IPS-18a (cell line): ENCODE measurements at regions not wholly inside any gene's neighbourhood (a gene's known extent, or its start where the extent isn't known, plus 50 kb on each side); places are given as distances from the start of the nearest gene placed in this dataset.

Experiments
- H3K27ac ChIP-seq: one replicate; pipeline ENCODE4 v1.5.1; 2013; ENCODE audit warnings: low read length
- H3K27me3 ChIP-seq: one replicate; pipeline ENCODE4 v1.6.1; 2013; ENCODE audit warnings: mild to moderate bottlenecking, low read length; ENCODE audit not compliant: control insufficient read depth, insufficient read depth
- H3K36me3 ChIP-seq: one replicate; pipeline ENCODE4 v1.6.1; 2013; ENCODE audit warnings: low read depth, low read length; ENCODE audit not compliant: control insufficient read depth
- H3K4me1 ChIP-seq: one replicate; pipeline ENCODE4 v1.6.1; 2013; ENCODE audit warnings: low read depth, low read length; ENCODE audit not compliant: control insufficient read depth
- H3K4me3 ChIP-seq: one replicate; pipeline ENCODE4 v1.5.1; 2013; ENCODE audit warnings: low read length
- H3K9ac ChIP-seq: one replicate; pipeline ENCODE4 v1.6.1; 2013; ENCODE audit warnings: mild to moderate bottlenecking, low read length, moderate library complexity
- H3K9me3 ChIP-seq: one replicate; pipeline ENCODE4 v1.6.1; 2013; ENCODE audit warnings: low read depth, low read length; ENCODE audit not compliant: control insufficient read depth

DNA sequence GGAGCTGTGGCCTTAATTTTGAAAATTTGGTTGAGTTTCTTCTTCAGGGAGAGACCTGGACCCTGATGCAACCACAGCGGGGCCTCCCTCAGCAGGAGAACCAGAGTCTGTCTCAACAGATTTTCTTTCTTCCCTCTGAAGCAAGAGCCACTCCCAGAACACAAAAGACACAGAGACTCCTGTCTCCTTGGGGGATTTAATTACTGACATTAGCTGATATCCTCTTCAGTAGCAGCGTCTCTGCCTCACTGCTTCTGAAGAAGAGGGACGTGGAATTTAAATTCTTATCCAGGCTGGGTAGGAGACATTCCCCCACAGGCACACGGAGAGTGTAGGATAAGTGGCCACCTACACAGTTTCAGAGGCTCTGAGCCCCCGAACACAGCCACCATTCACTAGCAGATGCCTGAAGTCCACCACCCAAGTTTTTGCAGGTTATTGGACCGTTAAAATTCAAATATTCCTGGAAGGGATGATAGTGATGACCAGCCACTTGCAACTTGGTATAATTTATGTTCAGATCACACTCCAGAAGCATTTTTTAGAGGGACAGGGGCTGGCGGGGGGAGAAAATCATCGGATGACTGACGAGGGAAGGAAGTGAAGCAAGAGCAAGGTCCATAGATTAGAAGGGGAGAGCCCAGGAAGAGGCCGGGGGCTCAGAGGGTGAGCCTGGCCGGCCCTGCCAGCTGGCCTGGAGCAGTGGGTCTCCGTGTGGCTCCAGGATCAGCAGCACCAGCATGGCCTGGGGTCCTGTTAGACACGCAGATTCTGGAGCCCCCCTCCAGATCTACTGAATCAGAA is 109.7 kb downstream of the BDH1 start:
- H3K4me3 ChIP-seq: no peak overlapping the region
- no peaks in the 10 kb centered on the region for H3K36me3 ChIP-seq
- peaks cover 6% of the 10 kb centered on the region for H3K4me1 ChIP-seq
- H3K9me3 ChIP-seq: no peaks in the 10 kb centered on the region
- H3K27ac ChIP-seq: no peak overlapping the region
- H3K9ac ChIP-seq: no peak overlapping the region
- H3K27me3 ChIP-seq: no peaks in the 10 kb centered on the region

DNA sequence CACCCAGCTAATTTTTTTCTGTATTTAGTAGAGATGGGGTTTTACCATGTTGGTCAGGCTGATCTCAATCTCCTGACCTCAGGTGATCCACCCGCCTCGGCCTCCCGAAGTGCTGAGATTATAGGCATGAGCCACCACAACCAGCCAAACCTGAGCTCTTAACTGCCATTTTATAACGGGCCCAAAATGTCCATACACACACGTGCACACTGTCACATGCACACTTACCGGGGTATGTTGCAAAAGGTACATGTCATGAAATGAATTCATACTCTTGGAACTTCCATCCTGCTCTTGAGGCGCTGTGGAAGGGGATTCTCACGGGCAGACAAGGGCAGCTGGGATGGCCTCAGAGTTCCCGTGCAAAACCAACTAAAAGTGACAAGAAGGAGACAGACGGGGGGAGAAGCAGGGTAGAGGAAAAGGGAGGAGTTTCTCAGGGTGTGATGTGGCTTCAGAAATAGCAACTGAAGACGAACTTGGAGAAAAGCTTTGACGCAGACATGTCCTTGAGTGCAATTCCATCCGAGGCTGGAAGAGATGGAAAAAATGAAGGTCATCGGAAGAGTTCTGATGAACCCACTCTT is 110.9 kb downstream of the BDH1 start:
- Histone ChIP-seq H3K4me1 (no peaks in the 10 kb centered on the region), H3K36me3 (no peaks in the 10 kb centered on the region), H3K27ac (no peak overlapping the region), H3K4me3 (no peak overlapping the region), H3K9me3 (no peaks in the 10 kb centered on the region), H3K9ac (no peak overlapping the region), H3K27me3 (no peaks in the 10 kb centered on the region)

DNA sequence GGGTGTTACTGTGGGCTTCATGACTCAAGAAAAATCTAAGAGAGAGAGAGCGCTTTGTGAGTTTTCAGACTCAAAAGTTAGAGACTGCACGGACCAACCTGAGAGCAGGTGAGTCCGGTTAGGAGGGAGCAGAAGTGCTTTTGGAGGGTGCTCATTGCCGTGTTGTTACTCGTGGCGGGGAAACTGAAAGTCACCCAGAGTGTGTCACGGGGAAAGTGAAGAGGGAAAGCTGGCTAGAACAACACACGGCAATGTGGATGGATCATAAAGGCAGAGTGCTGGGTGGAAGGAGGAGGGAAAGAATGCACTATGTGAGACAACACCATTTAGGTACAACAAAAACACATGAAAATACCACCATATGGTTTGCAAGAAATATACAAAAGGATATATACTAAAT is 112.3 kb downstream of the BDH1 start:
- Histone ChIP-seq H3K4me3 (no peak overlapping the region), H3K9ac (no peak overlapping the region), H3K4me1 (no peaks in the 10 kb centered on the region), H3K36me3 (no peaks in the 10 kb centered on the region), H3K27ac (no peak overlapping the region), H3K27me3 (no peaks in the 10 kb centered on the region), H3K9me3 (no peaks in the 10 kb centered on the region)

DNA sequence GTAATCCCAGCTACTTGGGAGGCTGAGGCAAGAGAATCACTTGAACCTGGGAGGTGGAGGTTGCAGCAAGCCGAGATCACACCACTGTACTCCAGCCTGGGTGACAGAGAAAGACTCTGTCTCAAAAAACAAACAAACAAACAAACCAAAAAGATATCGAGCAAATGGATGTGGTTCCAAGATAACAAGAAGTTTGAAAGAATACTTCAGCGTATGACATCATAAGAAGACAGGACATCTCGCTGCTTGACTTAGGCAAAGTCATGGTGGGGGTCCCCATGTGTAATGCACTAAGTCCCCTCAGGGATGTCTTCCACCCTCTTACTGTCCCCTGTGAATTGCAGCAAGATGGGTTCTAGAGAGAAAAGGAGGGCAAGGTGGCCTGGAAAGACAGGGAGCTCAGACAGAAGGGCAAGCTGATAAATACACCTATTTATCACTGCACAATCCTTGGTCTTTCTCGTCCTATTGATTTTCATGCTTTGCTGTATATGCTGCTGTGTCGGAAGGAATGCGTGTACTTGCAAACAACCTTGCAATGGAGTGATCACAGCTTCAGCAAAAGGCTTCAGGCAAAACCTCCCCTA is 115.0 kb downstream of the BDH1 start:
- Histone ChIP-seq H3K9ac (no peak overlapping the region), H3K4me3 (no peak overlapping the region), H3K4me1 (no peaks in the 10 kb centered on the region), H3K27ac (no peak overlapping the region), H3K27me3 (no peaks in the 10 kb centered on the region), H3K36me3 (no peaks in the 10 kb centered on the region), H3K9me3 (no peaks in the 10 kb centered on the region)

DNA sequence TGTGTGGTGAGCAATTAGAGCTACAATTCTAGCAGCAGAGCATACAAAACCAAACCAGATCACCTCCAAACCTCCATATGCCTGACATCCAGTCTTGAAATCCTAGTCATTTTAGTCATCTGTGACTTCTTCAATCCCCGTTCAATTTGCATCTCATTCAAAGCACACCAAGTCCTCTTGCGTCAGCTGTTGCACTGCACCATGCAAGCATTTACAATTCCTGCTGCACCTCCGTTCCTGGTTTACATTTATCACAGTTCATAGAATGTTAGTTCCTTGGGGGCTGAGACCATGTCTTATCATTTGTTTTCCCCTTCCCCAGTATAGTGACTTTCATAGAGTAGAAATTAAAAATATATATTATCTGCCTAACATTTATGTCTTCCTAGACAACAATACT is 116.9 kb downstream of the BDH1 start:
- H3K9me3 ChIP-seq: no peaks in the 10 kb centered on the region
- no peaks in the 10 kb centered on the region for H3K36me3 ChIP-seq
- no peak overlapping the region for H3K9ac ChIP-seq
- no peak overlapping the region for H3K27ac ChIP-seq
- no peaks in the 10 kb centered on the region for H3K27me3 ChIP-seq
- no peaks in the 10 kb centered on the region for H3K4me1 ChIP-seq
- no peak overlapping the region for H3K4me3 ChIP-seq

DNA sequence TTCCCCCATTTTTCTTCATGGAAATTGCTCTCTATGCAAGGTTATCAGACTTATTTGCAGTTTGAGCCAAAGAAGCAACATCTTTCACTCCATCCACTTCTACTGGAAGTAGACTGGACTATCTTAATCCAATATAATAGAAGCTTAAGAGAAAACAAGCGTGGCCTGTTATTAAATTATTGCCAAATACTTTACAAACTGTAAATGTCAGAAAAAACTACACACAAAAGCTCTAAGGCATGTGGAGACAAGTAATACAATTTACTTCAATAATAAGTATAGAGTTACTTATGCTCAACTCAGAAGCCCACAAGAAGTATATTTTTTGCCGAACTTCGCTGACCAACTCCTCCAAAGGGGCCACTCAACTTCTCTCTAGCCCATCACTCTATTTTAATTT is 120.3 kb downstream of the BDH1 start:
- H3K4me1 ChIP-seq: no peaks in the 10 kb centered on the region
- no peak overlapping the region for H3K27ac ChIP-seq
- H3K27me3 ChIP-seq: no peaks in the 10 kb centered on the region
- no peaks in the 10 kb centered on the region for H3K36me3 ChIP-seq
- H3K4me3 ChIP-seq: no peak overlapping the region
- no peaks in the 10 kb centered on the region for H3K9me3 ChIP-seq
- no peak overlapping the region for H3K9ac ChIP-seq

DNA sequence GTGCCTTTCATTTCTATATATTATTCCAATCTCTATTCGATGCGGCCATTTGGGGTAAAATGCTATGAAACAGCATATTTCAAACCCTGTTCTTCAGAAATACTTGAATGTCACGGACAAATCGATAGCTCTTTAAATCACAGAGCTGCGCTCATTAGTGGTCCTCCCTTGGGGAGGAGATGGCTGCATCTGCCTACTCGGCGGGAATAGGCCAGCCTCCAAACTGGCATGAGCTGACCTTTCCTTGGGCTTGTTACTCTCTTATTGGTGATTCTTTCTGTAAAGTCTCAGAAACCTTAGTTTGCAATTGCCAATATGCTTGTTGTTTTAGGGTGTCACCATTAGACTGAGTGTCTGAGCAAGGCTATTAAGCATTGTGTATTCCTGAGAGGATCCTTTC is 120.9 kb downstream of the BDH1 start:
- Histone ChIP-seq H3K9ac (no peak overlapping the region), H3K9me3 (no peaks in the 10 kb centered on the region), H3K36me3 (no peaks in the 10 kb centered on the region), H3K27ac (no peak overlapping the region), H3K4me1 (no peaks in the 10 kb centered on the region), H3K27me3 (no peaks in the 10 kb centered on the region), H3K4me3 (no peak overlapping the region)

DNA sequence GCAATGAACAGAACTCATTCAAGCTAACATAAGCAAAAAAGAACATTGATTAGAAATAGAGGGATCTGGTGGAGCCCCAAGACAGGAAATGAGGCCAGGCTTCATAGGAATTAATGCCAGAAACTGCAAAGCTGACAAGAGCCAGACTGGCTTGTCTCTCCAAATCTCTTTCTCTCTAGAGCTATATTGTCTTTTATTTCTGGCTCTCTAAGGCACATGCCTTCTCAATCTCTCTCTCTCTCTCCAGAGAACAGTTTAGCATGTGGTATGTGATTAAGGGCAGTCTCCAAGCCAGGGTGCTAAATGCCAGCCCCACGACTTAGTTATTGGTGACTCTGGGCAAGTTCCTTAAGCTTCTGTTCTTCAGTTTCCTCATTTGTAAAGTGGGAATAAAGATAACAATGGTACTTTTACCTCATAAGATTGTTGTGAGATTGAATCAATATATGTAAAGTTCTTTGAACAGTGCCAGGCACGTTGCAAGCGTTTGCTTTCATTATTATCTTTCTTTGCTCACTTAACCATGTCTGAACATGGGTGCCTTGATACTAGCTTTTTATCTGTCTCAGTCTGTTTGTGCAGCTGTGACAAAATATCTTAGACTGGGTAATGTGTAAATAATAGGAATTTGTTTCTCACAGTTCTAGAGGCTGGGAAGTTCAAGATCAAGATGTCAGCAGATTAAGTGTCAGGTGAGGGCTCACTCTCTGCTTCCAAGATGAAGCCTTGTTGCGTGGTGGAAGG is 123.2 kb downstream of the BDH1 start:
- H3K9me3 ChIP-seq: no peaks in the 10 kb centered on the region
- H3K27me3 ChIP-seq: no peaks in the 10 kb centered on the region
- no peak overlapping the region for H3K4me3 ChIP-seq
- H3K27ac ChIP-seq: no peak overlapping the region
- H3K36me3 ChIP-seq: no peaks in the 10 kb centered on the region
- H3K4me1 ChIP-seq: no peaks in the 10 kb centered on the region
- no peak overlapping the region for H3K9ac ChIP-seq

DNA sequence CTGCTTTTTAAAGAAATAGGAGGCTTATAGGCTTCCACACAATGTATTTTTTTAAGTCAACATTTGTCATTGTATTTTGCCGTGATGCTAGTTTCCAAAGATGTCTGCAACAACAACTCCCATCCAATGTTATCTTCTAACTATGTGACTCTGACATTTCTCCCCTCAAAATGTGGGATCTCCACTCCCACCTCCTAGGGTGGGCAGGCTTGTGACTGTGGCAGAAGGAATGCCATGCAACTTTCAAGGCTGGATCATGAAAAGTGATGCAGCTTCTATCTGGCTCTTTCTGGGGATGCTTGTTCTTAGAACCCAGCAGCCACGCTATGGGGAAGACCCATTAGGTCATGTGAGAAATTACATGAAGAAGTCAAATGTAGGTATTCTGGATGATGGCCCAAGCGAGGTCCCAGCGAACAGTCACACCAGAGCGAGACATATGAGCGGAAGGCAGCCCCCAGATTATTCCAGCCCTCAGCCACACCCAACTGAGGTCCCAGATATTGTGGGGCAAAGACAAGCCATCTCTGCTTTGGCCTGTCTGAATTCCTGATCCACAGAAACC is 124.3 kb downstream of the BDH1 start:
- H3K9me3 ChIP-seq: no peaks in the 10 kb centered on the region
- H3K4me3 ChIP-seq: no peak overlapping the region
- H3K9ac ChIP-seq: no peak overlapping the region
- no peaks in the 10 kb centered on the region for H3K27me3 ChIP-seq
- H3K36me3 ChIP-seq: no peaks in the 10 kb centered on the region
- H3K4me1 ChIP-seq: no peaks in the 10 kb centered on the region
- H3K27ac ChIP-seq: no peak overlapping the region

DNA sequence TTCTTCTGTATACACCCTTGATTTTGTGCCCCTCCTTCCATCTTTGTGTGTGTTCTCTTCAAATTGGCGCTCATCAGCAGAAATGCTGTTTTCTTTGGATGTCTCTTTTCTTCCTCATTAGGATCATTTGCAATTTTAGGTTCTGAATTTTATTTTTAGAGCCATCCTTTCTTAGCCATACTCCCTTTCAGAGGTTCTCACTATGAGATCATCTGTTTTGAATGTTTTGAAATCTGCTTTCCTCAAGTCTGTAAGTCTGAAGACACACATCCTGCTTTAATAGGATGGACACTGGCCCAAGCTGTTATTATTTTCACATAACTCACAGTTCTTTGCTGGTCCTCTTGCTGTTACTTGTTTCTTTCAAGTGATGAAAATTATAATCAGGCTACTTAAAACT is 124.8 kb downstream of the BDH1 start:
- Histone ChIP-seq H3K9me3 (no peaks in the 10 kb centered on the region), H3K4me3 (no peak overlapping the region), H3K27ac (no peak overlapping the region), H3K9ac (no peak overlapping the region), H3K36me3 (no peaks in the 10 kb centered on the region), H3K4me1 (no peaks in the 10 kb centered on the region), H3K27me3 (no peaks in the 10 kb centered on the region)

DNA sequence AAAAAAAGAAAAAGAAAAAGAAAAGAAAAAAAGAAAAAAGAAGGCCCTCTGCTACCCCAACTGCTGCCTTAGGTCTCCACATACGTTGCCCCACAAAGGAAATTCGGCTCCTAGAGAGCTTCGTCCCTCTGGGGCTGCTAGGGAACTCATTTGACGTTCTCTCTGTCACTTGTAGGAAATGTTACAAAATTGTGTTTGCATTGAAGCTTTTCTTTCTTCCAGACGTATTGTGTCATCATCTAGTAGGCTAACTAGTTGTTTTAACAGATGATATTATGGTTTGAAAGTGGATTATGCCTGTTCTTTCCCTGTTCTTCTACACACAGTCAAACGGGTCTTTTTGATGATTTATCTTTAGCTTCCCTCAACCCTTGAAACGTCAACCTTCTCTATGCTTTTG is 125.3 kb downstream of the BDH1 start:
- no peaks in the 10 kb centered on the region for H3K27me3 ChIP-seq
- no peaks in the 10 kb centered on the region for H3K9me3 ChIP-seq
- no peaks in the 10 kb centered on the region for H3K36me3 ChIP-seq
- no peak overlapping the region for H3K9ac ChIP-seq
- H3K27ac ChIP-seq: no peak overlapping the region
- no peaks in the 10 kb centered on the region for H3K4me1 ChIP-seq
- no peak overlapping the region for H3K4me3 ChIP-seq
